Kidney epithelial cell (primary cell): ENCODE measurements at regions not wholly inside any gene's neighbourhood (a gene's known extent, or its start where the extent isn't known, plus 50 kb on each side); places are given as distances from the start of the nearest gene placed in this dataset.

ENCODE experiments used
- DNase-seq: peaks from one replicate; pipeline ENCODE4 v3.0.0-alpha.2; 2010; ENCODE audit warnings: low read depth
- H3K27me3 ChIP-seq: 2 replicates; pipeline ENCODE4 v1.6.0; 2011; ENCODE audit warnings: low read length; ENCODE audit not compliant: control insufficient read depth, insufficient read depth
- H3K36me3 ChIP-seq: 2 replicates; pipeline ENCODE4 v1.5.1; 2011; ENCODE audit warnings: low read length; ENCODE audit not compliant: control insufficient read depth, insufficient read depth
- H3K4me3 ChIP-seq: 2 replicates; pipeline ENCODE4 v1.5.1; 2011; ENCODE audit warnings: low read depth, mild to moderate bottlenecking, control low read depth, low read length
- TF ChIP-seq, protein P1 (sequence below): IDR thresholded peaks from 2 replicates; pipeline ENCODE4 v1.5.1; 2011; ENCODE audit warnings: mild to moderate bottlenecking, moderate library complexity, low read length, control low read depth, inconsistent platforms; ENCODE audit not compliant: insufficient read depth, poor library complexity, severe bottlenecking

DNA sequence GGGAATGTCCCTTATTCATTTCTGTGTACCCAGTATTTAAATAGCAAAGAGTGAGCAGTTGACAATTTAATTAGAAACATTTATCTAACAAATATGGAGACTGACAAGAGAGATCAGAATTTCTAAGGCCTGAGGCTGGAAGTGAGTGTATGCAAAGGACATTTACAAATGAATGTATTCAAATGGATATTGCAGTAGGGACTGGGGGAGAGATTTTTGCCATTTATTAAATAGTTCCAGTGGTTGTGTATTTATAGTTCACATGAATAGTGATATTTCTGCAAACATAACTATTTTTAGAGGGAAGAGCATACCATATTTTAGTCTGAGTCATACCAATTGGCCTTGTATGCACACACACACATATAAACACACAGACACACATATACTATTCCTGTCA is 592.4 kb downstream of the GLUD2 start:
- H3K36me3 ChIP-seq, result no peaks in the 10 kb centered on the region
- TF ChIP-seq, protein P1, sequence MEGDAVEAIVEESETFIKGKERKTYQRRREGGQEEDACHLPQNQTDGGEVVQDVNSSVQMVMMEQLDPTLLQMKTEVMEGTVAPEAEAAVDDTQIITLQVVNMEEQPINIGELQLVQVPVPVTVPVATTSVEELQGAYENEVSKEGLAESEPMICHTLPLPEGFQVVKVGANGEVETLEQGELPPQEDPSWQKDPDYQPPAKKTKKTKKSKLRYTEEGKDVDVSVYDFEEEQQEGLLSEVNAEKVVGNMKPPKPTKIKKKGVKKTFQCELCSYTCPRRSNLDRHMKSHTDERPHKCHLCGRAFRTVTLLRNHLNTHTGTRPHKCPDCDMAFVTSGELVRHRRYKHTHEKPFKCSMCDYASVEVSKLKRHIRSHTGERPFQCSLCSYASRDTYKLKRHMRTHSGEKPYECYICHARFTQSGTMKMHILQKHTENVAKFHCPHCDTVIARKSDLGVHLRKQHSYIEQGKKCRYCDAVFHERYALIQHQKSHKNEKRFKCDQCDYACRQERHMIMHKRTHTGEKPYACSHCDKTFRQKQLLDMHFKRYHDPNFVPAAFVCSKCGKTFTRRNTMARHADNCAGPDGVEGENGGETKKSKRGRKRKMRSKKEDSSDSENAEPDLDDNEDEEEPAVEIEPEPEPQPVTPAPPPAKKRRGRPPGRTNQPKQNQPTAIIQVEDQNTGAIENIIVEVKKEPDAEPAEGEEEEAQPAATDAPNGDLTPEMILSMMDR, result no peak
- H3K27me3 ChIP-seq, result no peaks in the 10 kb centered on the region
- no peak for DNase-seq
- no peak overlapping the region for H3K4me3 ChIP-seq

GRCh38 chrX:121641560-121641959 is 594.1 kb downstream of the GLUD2 start:
- Histone ChIP-seq H3K36me3 (no peaks in the 10 kb centered on the region), H3K4me3 (no peak overlapping the region), H3K27me3 (no peaks in the 10 kb centered on the region)
- DNase-seq, result no peak
- TF ChIP-seq, protein P1, result no peak

DNA sequence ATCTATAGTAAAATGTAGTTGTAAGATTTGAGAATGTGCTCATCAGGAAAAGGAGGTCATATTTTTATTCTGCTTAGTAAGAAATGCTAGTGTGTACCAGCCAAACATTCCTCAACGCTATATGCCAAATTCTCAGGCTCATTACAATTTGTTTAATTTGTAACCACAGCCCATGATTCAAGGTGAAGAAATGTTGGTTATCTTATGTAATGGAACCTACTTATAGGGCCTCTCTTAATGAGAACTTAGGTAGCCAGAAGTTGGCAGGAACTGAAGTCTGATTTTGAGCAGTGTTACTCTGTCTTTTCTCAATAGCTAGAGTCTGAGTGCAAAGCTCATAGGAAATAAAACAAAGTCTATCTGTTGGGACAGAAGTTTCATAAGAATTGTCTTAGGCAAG is 595.0 kb downstream of the GLUD2 start:
- H3K36me3 ChIP-seq, result no peaks in the 10 kb centered on the region
- TF ChIP-seq, protein P1, result no peak
- DNase-seq, result peak; percentile 26

GRCh38 chrX:121649417-121649816 is 602.0 kb downstream of the GLUD2 start:
- TF ChIP-seq, protein P1, result no peak

More for the DNA sequence above, 595.0 kb downstream of the GLUD2 start:
- Histone ChIP-seq H3K27me3 (no peaks in the 10 kb centered on the region), H3K4me3 (no peak overlapping the region)

DNA sequence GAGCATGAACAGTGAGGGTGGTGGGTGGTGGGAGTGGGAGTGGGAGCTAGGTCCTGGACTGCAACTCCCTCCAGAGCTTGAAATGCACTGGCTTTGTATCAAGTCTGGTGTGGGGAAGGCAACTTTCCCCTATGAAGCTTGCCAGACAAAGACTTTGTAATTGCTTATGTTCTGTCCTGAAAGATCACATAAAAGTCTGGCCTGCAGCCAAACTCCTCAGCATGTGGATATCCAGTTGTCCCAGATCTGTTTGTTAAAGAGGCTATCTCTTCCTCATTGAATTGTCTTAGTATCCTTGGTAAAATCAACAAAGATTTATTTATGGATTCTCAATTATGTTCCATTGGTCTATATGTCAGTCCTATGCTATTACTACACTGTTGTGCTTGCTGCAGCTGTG is 607.9 kb downstream of the GLUD2 start:
- Histone ChIP-seq H3K27me3 (no peaks in the 10 kb centered on the region), H3K36me3 (no peaks in the 10 kb centered on the region), H3K4me3 (no peak overlapping the region)
- no peak for DNase-seq
- TF ChIP-seq, protein P1, result no peak

More at GRCh38 chrX:121649417-121649816, 602.0 kb downstream of the GLUD2 start:
- H3K36me3 ChIP-seq, result no peaks in the 10 kb centered on the region
- no peak overlapping the region for H3K4me3 ChIP-seq
- H3K27me3 ChIP-seq, result no peaks in the 10 kb centered on the region
- DNase-seq, result no peak

GRCh38 chrX:121666171-121666570 is 618.8 kb downstream of the GLUD2 start:
- no peak for DNase-seq
- no peaks in the 10 kb centered on the region for H3K36me3 ChIP-seq
- no peak overlapping the region for H3K4me3 ChIP-seq
- TF ChIP-seq, protein P1, result no peak
- H3K27me3 ChIP-seq, result no peaks in the 10 kb centered on the region
